GM19023 (cell line): ENCODE measurements at regions not wholly inside any gene's neighbourhood (a gene's known extent, or its start where the extent isn't known, plus 50 kb on each side); places are given as distances from the start of the nearest gene placed in this dataset.

ENCODE experiments used
- ATAC-seq: cut with Tn5 transposase; IDR thresholded peaks from one replicate; pipeline ENCODE4 v1.9.1; 2021; ENCODE audit warnings: mild to moderate bottlenecking, moderate library complexity; ENCODE audit not compliant: unreplicated experiment

DNA sequence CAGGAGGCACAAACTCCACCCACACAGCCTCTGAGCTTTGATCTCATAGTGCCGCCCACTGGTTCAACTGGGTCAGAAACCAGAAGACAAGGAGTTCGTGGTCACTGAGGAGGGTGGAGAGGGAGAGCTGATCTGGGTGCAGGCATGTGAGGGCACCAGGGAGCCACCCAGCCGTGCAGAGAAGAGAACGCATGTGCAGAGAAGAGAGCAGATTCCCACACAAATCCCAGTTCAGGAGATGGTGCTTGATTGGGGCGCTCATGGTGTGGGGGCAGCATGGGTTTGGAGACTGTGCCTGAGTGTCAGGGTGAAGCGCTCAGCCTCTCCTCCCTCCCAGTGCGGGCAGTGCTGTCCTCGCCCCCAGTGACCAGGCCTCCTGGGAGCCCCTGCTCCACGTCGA, 375.2 kb upstream of the MYT1L start:
- no peak for ATAC-seq

DNA sequence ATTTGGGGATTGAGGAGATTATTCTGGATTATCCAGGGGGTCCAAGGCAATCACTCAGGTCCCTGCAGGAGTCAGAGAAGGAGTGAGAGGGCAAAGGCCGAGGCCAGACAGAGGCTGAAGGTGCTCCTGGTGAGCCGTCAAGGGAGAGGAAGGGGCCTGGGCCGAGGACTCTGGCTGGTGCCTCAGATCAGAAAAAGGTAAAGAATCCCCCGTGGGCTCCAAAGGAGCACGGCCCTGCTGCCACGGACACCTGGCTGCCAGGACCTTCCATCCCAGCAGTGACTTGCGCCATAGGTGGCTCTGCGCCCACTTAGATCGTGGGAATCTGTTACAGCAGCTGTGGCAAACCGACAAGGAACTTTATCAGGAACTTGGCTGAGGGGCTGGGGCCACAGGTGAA, 374.8 kb upstream of the MYT1L start:
- no peak for ATAC-seq

DNA sequence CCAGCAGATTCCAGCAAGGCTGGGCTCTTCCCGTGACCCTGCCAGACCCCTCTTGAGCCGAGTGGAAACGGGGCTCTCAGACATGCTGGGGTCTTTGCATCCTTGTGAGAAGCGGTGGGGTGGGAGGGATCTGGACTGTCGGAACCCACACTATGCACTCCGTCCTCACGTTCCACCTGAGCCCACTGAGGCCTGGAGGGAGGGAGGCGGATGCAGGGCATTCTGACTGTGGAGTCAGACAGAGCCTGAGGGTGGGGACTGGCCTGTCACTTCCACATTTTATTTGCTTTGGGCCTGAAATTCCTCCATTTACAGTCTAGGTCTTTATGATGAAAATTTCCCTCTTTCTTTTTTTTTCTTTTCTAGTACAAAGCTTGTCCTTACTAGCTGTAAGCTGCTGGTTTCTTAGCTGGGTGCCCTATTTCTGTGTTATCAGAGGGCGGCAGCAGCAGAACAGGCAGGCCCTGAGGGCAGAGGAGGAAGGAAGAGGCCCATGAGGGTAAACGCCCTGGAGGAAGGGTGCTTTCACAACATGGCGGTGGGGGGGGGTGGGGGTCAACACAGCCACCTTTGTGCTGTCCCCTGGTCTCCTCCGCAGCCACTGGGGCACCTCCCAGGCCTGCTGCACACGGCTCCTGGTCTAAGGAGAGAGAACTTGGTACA, 373.5 kb upstream of the MYT1L start:
- no peak for ATAC-seq

GRCh38 chr2:2703762-2704427, 372.8 kb upstream of the MYT1L start:
- ATAC-seq = no peak

GRCh38 chr2:2703172-2703571, 372.1 kb upstream of the MYT1L start:
- no peak for ATAC-seq

DNA sequence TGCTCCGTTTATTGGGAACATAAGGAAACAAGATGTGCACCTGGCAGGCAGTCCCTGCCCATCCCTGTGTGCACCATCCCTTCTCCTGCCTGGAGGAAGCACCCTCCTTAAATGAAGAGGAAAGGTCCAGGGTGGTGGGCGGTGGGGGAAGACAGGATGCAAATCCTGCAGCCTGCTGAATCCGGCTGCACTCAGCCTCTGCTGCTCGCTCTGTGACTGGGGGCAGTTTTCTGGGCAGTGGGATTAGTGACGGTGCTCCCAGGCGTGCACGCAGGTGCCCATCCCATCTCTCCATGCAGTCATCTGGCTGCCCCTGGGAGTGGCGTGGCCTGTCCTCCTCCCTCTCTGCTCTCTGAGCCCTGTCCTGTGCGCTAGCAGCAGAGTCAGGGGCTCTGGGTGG, 371.3 kb upstream of the MYT1L start:
- ATAC-seq = no peak

DNA sequence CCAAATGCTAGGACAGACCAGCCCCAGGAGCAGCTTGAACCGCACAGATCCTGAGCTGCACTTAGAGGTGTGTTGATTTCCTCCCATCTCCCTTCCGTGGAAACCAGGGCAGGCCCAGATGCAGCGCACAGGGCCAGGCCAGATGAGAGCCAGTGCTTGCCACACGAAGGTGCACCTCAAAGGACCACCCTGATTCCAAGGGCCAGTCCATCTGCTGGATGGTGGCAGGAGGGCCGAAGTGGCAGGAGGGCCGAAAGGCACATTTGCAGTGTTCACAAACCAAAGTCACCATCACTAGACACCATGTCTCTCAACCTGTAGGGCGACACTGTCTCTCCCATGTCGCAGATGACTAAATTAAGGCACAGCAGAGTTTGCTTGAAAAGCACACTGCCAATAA, 370.7 kb upstream of the MYT1L start:
- ATAC-seq = no peak

DNA sequence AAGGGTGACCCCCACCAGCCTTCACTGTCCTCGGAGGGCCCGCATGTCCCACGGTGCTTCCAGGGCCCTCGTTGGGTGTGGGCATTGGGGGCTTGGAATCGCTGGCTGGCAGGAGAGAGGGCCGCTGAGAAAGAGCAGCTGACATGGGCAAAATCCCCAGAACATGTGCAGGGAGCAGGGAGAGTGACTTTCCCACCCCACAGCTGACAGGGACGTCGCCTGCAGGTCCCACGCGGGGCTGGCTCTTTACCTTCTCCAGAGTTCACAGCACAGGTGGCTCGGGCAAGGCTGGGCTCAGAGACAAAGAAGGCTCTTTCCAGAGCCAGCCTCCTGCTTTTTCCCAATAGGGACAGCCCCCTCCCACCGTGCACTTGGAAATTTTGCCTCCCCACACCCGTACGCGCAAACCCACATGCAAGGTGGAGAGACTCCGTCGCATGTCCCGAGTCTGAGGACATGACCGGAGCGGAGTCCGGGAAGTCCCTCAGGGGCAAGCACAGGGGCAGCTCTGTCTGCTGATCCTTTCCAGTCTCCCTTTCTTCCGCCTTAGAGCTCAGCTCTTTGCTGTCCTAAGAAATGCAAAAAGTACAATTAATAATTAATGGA, 370.2 kb upstream of the MYT1L start:
- ATAC-seq = no peak

GRCh38 chr2:2699121-2699505, 368.0 kb upstream of the MYT1L start:
- ATAC-seq = no peak

GRCh38 chr2:2698182-2699120, 367.4 kb upstream of the MYT1L start:
- no peak for ATAC-seq

DNA sequence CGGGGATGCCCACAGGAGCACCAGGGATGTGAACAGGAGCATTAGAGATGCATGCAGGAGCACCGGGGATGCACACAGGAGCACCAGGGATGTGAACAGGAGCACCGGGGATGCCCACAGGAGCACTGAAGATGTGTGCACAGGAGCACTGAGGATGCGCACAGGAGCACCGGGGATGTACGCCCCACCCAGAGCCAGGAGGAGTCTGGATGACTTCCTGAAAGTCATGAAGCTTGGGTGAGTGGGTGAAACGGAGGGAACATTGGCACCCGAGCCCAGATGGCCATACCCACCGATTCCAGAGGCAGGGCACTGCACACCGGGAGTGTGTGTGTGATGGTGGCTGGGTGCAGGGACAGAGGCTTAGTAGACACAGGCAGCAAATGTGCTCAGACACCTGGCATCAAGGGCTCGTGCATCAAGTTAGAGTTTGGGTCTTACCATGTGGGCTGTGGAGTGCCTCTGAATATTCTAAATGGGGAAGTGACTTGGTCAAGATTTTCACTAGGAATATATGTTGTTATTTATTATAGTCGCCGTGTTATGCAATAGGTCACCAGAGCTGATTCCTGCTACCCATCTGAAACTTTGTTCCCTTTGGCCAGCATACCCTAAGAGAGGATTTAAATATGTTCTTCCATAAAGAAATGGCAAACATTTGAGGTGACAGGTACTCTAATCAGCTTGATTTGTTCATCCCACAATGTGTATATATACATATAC, 365.8 kb upstream of the MYT1L start:
- ATAC-seq = no peak

GRCh38 chr2:2696325-2696724, 365.2 kb upstream of the MYT1L start:
- no peak for ATAC-seq

GRCh38 chr2:2694746-2695145, 363.7 kb upstream of the MYT1L start:
- no peak for ATAC-seq

- no peak for ATAC-seq
Measured at GRCh38 chr2:2692599-2693389, 361.7 kb upstream of the MYT1L start.

DNA sequence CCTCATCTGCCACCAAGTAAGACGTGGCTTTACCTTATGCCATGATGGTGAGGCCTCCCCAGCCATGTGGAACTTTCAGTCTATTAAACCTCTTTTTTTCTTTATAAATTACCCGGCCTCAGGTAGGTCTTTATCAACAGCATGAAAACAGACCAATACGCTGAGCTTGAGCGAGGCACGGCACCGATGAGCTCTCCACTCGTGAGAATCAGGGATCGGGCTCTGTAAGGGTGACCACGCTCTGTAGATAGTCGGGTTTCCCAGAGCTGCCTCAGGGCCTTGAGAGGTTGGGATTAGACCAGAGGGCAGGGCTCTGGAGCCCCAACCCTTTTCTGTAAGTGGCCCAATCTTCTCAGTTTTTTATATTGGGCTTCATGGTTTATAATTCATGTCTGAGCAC, 360.3 kb upstream of the MYT1L start:
- no peak for ATAC-seq

DNA sequence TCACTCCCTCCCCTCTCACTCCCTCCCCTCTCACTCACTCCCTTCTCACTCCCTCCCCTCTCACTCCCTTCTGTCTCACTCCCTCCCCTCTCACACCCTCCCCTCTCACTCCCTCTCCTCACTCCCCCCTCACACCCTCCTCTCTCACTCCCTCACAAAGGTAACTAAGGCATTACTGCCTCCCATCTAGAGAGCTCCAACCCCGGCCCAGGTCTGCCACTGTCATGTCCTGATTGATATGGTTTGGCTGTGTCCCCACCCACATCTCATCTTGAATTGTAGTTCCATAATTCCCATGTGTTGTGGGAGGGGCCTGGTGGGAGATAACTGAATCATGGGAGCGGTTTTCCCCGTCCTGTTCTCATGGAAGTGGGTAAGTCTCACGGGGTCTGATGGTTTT, 359.9 kb upstream of the MYT1L start:
- no peak for ATAC-seq

DNA sequence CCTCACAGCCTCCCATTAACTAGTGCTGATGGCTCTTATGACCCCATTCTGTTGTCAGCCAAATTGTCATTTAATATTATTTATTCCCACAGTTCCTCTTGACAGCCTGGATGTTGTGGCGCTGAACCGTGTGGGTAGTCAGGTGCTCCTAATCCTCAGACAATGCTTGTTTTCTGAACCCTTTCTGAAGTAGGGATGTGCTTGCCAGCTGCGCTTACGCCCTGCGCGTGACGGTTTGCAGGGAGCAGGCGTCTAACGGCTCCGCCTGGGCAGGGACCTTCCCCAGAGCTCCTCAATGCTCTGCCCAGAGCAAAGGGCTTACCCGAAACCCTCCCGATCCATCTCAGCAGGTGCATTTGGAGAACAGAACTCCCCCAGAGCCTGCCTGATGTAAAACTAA, 358.2 kb upstream of the MYT1L start:
- ATAC-seq = no peak

DNA sequence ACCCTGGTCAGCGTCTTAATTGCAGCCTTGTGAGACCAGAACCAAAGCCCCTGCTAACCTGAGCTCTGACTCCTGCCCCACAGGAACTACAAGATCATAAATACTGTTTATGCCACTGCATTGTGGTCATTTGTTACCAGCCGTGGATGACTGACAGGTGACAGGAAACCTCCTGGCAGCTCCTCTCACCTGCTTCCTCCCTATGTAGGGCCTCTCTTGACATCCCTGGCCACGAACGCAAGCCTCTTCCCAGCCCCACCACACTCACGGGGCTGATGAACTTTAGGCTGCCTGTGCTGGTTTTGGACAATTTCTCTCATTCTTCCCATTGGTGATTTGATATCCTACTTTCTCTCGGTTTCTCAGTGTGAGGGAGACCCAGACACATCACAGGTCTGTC, 357.2 kb upstream of the MYT1L start:
- no peak for ATAC-seq

DNA sequence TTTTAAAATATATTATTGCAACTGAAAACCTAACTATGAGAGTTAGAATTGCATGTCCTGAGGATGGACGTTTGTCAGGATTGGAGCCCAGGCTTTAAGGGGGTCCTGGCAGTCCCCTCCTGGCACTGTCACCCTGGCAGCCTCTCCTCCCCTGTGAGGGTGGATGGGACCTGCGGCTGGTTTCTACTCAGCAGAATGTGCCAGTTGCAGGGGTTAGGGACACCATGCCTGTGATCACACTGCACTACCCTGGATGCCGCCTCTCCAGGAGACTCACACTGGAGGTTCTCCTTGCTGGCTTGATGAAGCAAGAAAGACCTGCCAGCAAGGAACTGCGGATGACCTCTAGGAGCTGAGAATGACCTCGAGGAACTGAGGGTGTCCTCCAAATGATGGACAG, 356.7 kb upstream of the MYT1L start:
- no peak for ATAC-seq

DNA sequence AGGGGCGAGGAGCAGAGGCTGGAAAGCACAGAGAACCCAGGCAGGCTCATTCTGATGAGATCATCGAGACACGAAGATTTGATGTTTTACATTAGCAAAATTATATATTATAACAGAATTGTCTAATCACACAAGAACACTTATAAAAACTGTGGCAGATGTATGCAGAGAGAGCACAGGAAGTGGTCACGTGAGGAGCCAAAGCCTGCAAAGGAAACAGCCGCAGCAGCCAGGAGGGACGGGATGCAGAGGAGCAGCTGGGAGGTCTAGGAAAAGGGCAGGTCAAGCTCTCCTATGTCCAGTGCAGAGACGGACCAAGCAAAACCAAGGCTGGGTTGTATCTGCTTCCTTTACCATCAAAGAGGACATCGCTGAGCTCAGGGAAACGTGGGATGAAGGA, 355.1 kb upstream of the MYT1L start:
- ATAC-seq = no peak
